SK-N-SH (cell line): ENCODE measurements at regions not wholly inside any gene's neighbourhood (a gene's known extent, or its start where the extent isn't known, plus 50 kb on each side); places are given as distances from the start of the nearest gene placed in this dataset.

ENCODE experiments used
- CTCF ChIP-seq: fragments of 200-600 bp; sonication (generic); IDR thresholded peaks from 2 replicates; pipeline ENCODE4 v1.6.1; 2017; ENCODE audit warnings: antibody characterized with exemption, mild to moderate bottlenecking, moderate library complexity
- EP300 ChIP-seq, 2 experiments: IDR thresholded peaks; 2 replicates each; pipeline versions ENCODE4 v1.4.0 to v1.6.1; 2012; ENCODE audit warnings: borderline replicate concordance in 1 of 2, low read depth in 1 of 2, low read length in 1 of 2
- EZH2phosphoT487 ChIP-seq: fragments of 200-600 bp; sonication (generic); IDR thresholded peaks from 2 replicates; pipeline ENCODE4 v1.6.1; 2017; ENCODE audit warnings: low read depth, mixed run types, mild to moderate bottlenecking, antibody characterized with exemption, moderate library complexity, borderline replicate concordance
- GABPA ChIP-seq: IDR thresholded peaks from 2 replicates; pipeline ENCODE4 v1.4.0; 2012; ENCODE audit warnings: low read depth, mild to moderate bottlenecking
- MAX ChIP-seq: IDR thresholded peaks from 2 replicates; pipeline ENCODE4 v1.4.0; 2012; ENCODE audit warnings: low read depth
- NFIC ChIP-seq: IDR thresholded peaks from 2 replicates; pipeline ENCODE4 v1.4.0; 2012; ENCODE audit warnings: borderline replicate concordance
- NRF1 ChIP-seq: IDR thresholded peaks from 2 replicates; pipeline ENCODE4 v1.6.1; 2012; ENCODE audit warnings: low read depth, mild to moderate bottlenecking, low read length
- REST ChIP-seq: IDR thresholded peaks from 2 replicates; pipeline ENCODE4 v1.6.1; 2012; ENCODE audit warnings: mild to moderate bottlenecking, low read depth, low read length, moderate library complexity
- RFX5 ChIP-seq: IDR thresholded peaks from 2 replicates; pipeline ENCODE4 v1.6.1; 2012; ENCODE audit warnings: mild to moderate bottlenecking, improper control_type of control experiment, low read length
- USF2 ChIP-seq: fragments of 150-350 bp; IDR thresholded peaks from 2 replicates; pipeline ENCODE4 v1.6.1; 2017; ENCODE audit warnings: antibody characterized with exemption, low read length, low read depth, borderline replicate concordance

- TF ChIP-seq NFIC: no peak
- TF ChIP-seq CTCF: no peak
- no peak for TF ChIP-seq EZH2phosphoT487
- no peak for TF ChIP-seq REST
- TF ChIP-seq RFX5: no peak
- TF ChIP-seq USF2: no peak
- TF ChIP-seq GABPA: no peak
- TF ChIP-seq MAX: no peak
- TF ChIP-seq NRF1: no peak
- no peak for TF ChIP-seq EP300 (IDR thresholded peaks at IDR 0.05; ENCODE audit: borderline replicate concordance in 1 of 2, low read depth in 1 of 2, low read length in 1 of 2)
These were observed 71.2 kb upstream of the HCCS start for GRCh38 chrX:11039926-11040325.
